ENCODE measurements at regions not wholly inside any gene's neighbourhood (a gene's known extent, or its start where the extent isn't known, plus 50 kb on each side); places are given as distances from the start of the nearest gene placed in this dataset.

- DNase-seq: peak; percentile 95
Measured at GRCh38 chr11:69918938-69919650, 99.9 kb upstream of the FGF3 start.

- peak; percentile 49 for DNase-seq
Measured at GRCh38 chr11:69919659-69920344, 100.6 kb upstream of the FGF3 start.

- DNase-seq: peak; percentile 36
Measured at GRCh38 chr11:69920345-69921127, 101.3 kb upstream of the FGF3 start.

- peak; percentile 39 for DNase-seq
Measured at GRCh38 chr11:69921128-69922014, 102.2 kb upstream of the FGF3 start.

- DNase-seq: no peak
Measured at GRCh38 chr11:69922015-69922595, 102.9 kb upstream of the FGF3 start.

GRCh38 chr11:69922596-69923111, 103.4 kb upstream of the FGF3 start:
- DNase-seq: no peak

GRCh38 chr11:69923196-69923595, 104.0 kb upstream of the FGF3 start:
- no peak for DNase-seq

GRCh38 chr11:69923641-69924307, 104.6 kb upstream of the FGF3 start:
- no peak for DNase-seq

- no peak for DNase-seq
Measured at GRCh38 chr11:69924308-69925161, 105.3 kb upstream of the FGF3 start.

- no peak for DNase-seq
Measured at GRCh38 chr11:69925366-69926196, 106.4 kb upstream of the FGF3 start.

- no peak for DNase-seq
Measured at GRCh38 chr11:69926376-69927050, 107.3 kb upstream of the FGF3 start.

- DNase-seq: no peak
Measured at GRCh38 chr11:69928121-69928520, 108.9 kb upstream of the FGF3 start.

- no peak for DNase-seq
Measured at GRCh38 chr11:69928975-69929374, 109.8 kb upstream of the FGF3 start.

GRCh38 chr11:69930081-69931059, 111.2 kb upstream of the FGF3 start:
- DNase-seq: no peak

GRCh38 chr11:69931060-69931910, 112.1 kb upstream of the FGF3 start:
- no peak for DNase-seq

All from activated CD8-positive, alpha-beta memory T cell treated with anti-CD3 and anti-CD28 coated beads, Interleukin-2, amount 50 U/mL, for 48 hours (primary cell).